GM23338 (cell line): ENCODE measurements at regions not wholly inside any gene's neighbourhood (a gene's known extent, or its start where the extent isn't known, plus 50 kb on each side); places are given as distances from the start of the nearest gene placed in this dataset.

Experiments used
- CREB1 ChIP-seq: fragments of 250-450 bp; sonication (Bioruptor Pico); IDR thresholded peaks from 2 replicates; pipeline ENCODE4 v1.5.0; 2020; ENCODE audit warnings: low read depth, mild to moderate bottlenecking, moderate library complexity
- EZH2 ChIP-seq: fragments of 200-600 bp; sonication (generic); IDR thresholded peaks from one replicate; pipeline ENCODE4 v1.8.0; 2017; ENCODE audit warnings: antibody characterized with exemption, mild to moderate bottlenecking, low read depth; ENCODE audit not compliant: unreplicated experiment
- EZH2phosphoT487 ChIP-seq: fragments of 200-600 bp; sonication (generic); IDR thresholded peaks from one replicate; pipeline ENCODE4 v1.8.1; 2018; ENCODE audit warnings: antibody characterized with exemption; ENCODE audit not compliant: unreplicated experiment
- JUNB ChIP-seq: IDR thresholded peaks from one replicate; pipeline ENCODE4 v1.6.1; 2016; ENCODE audit warnings: antibody characterized with exemption; ENCODE audit not compliant: unreplicated experiment
- NANOG ChIP-seq: IDR thresholded peaks from 2 replicates; pipeline ENCODE4 v1.6.1; 2016; ENCODE audit warnings: antibody characterized with exemption, borderline replicate concordance
- POLR2AphosphoS5 ChIP-seq: IDR thresholded peaks from 2 replicates; pipeline ENCODE4 v1.6.1; 2016; ENCODE audit warnings: antibody characterized with exemption, low read depth
- ZNF331 ChIP-seq: fragments of 250-450 bp; sonication (Bioruptor Pico); IDR thresholded peaks from 2 replicates; pipeline ENCODE4 v1.5.0; 2020; ENCODE audit warnings: low read depth, mild to moderate bottlenecking, moderate library complexity
- TF ChIP-seq, protein P1 (sequence below), 2 experiments: fragments of 200-600 bp in 1 of 2; sonication (generic) in 1 of 2; conservative IDR thresholded peaks; 2 replicates each; pipeline versions ENCODE4 v1.5.1 to v1.6.1; 2016 to 2017; ENCODE audit warnings: antibody characterized with exemption in 2 of 2, low read depth in 2 of 2, mild to moderate bottlenecking in 2 of 2, moderate library complexity in 1 of 2
- TF ChIP-seq, protein P2 (sequence below): IDR thresholded peaks from one replicate; pipeline ENCODE4 v1.6.1; 2018; ENCODE audit warnings: antibody characterized with exemption; ENCODE audit not compliant: unreplicated experiment
- TF ChIP-seq, protein P3 (sequence below): IDR thresholded peaks from 2 replicates; pipeline ENCODE4 v1.6.1; 2016; ENCODE audit warnings: antibody characterized with exemption

DNA sequence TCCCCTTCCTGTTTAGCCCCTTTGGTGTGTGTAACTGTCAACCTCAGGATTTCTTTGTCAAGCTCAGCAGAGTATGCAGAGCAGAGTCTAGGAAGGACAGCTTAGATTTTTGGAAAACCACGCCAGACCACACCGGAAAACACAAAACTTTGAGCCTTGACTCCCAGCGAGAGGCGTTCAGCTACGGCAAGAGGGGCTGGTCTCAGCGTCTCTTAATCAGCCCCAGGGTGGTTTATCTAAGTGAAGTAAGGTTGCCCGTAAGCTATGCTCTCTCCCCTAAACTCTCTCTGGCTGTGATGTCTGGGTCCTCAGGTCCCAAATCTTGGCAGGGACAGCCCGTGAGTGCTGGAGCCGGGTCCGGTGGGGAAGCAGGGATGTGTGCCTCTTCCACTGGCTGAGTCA lies 230.9 kb downstream of the KLF6 start:
- TF ChIP-seq, protein P1, sequence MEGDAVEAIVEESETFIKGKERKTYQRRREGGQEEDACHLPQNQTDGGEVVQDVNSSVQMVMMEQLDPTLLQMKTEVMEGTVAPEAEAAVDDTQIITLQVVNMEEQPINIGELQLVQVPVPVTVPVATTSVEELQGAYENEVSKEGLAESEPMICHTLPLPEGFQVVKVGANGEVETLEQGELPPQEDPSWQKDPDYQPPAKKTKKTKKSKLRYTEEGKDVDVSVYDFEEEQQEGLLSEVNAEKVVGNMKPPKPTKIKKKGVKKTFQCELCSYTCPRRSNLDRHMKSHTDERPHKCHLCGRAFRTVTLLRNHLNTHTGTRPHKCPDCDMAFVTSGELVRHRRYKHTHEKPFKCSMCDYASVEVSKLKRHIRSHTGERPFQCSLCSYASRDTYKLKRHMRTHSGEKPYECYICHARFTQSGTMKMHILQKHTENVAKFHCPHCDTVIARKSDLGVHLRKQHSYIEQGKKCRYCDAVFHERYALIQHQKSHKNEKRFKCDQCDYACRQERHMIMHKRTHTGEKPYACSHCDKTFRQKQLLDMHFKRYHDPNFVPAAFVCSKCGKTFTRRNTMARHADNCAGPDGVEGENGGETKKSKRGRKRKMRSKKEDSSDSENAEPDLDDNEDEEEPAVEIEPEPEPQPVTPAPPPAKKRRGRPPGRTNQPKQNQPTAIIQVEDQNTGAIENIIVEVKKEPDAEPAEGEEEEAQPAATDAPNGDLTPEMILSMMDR (conservative IDR thresholded peaks at IDR 0.05; ENCODE audit: low read depth in 2 of 2): no peak
- no peak for TF ChIP-seq EZH2
- TF ChIP-seq, protein P2, sequence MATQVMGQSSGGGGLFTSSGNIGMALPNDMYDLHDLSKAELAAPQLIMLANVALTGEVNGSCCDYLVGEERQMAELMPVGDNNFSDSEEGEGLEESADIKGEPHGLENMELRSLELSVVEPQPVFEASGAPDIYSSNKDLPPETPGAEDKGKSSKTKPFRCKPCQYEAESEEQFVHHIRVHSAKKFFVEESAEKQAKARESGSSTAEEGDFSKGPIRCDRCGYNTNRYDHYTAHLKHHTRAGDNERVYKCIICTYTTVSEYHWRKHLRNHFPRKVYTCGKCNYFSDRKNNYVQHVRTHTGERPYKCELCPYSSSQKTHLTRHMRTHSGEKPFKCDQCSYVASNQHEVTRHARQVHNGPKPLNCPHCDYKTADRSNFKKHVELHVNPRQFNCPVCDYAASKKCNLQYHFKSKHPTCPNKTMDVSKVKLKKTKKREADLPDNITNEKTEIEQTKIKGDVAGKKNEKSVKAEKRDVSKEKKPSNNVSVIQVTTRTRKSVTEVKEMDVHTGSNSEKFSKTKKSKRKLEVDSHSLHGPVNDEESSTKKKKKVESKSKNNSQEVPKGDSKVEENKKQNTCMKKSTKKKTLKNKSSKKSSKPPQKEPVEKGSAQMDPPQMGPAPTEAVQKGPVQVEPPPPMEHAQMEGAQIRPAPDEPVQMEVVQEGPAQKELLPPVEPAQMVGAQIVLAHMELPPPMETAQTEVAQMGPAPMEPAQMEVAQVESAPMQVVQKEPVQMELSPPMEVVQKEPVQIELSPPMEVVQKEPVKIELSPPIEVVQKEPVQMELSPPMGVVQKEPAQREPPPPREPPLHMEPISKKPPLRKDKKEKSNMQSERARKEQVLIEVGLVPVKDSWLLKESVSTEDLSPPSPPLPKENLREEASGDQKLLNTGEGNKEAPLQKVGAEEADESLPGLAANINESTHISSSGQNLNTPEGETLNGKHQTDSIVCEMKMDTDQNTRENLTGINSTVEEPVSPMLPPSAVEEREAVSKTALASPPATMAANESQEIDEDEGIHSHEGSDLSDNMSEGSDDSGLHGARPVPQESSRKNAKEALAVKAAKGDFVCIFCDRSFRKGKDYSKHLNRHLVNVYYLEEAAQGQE: no peak
- no peak for TF ChIP-seq POLR2AphosphoS5
- TF ChIP-seq JUNB: no peak
- no peak for TF ChIP-seq EZH2phosphoT487
- no peak for TF ChIP-seq ZNF331
- no peak for TF ChIP-seq NANOG
- TF ChIP-seq, protein P3, sequence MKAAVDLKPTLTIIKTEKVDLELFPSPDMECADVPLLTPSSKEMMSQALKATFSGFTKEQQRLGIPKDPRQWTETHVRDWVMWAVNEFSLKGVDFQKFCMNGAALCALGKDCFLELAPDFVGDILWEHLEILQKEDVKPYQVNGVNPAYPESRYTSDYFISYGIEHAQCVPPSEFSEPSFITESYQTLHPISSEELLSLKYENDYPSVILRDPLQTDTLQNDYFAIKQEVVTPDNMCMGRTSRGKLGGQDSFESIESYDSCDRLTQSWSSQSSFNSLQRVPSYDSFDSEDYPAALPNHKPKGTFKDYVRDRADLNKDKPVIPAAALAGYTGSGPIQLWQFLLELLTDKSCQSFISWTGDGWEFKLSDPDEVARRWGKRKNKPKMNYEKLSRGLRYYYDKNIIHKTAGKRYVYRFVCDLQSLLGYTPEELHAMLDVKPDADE: no peak
- no peak for TF ChIP-seq CREB1
